ENCODE measurements at regions not wholly inside any gene's neighbourhood (a gene's known extent, or its start where the extent isn't known, plus 50 kb on each side); places are given as distances from the start of the nearest gene placed in this dataset.

DNA sequence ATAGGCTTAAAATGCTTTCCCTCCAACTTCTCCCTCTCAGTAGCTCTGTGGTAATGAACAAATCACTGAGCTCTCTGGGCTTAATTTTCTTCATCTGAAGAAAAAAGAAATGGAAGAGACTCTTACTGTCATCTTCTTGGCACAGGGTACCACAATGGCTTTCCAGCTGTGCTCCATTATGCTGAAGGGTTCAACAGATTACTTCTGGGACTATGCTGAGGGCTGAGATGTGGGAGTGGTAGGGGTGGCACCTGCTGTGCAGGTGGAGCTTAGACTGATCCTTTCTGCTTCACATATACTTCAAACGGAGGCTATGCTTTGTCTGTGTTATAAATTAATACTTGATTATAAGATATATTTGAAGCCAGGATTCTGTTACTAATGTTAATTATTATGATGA, 840.2 kb upstream of the C9orf72 start (continued):
- TF ChIP-seq TCF7L2 (IDR thresholded peaks at IDR 0.05; ENCODE audit: borderline replicate concordance, extremely low read depth, insufficient read depth, insufficient read length), result no peak
- TF ChIP-seq, protein P1, sequence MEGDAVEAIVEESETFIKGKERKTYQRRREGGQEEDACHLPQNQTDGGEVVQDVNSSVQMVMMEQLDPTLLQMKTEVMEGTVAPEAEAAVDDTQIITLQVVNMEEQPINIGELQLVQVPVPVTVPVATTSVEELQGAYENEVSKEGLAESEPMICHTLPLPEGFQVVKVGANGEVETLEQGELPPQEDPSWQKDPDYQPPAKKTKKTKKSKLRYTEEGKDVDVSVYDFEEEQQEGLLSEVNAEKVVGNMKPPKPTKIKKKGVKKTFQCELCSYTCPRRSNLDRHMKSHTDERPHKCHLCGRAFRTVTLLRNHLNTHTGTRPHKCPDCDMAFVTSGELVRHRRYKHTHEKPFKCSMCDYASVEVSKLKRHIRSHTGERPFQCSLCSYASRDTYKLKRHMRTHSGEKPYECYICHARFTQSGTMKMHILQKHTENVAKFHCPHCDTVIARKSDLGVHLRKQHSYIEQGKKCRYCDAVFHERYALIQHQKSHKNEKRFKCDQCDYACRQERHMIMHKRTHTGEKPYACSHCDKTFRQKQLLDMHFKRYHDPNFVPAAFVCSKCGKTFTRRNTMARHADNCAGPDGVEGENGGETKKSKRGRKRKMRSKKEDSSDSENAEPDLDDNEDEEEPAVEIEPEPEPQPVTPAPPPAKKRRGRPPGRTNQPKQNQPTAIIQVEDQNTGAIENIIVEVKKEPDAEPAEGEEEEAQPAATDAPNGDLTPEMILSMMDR (IDR thresholded peaks at IDR 0.05 in 2 of 3, conservative IDR thresholded peaks at IDR 0.05 in 1 of 3; ENCODE audit: borderline replicate concordance in 1 of 3, insufficient read depth in 1 of 3, low read depth in 2 of 3, low read length in 2 of 3), result no peak

DNA sequence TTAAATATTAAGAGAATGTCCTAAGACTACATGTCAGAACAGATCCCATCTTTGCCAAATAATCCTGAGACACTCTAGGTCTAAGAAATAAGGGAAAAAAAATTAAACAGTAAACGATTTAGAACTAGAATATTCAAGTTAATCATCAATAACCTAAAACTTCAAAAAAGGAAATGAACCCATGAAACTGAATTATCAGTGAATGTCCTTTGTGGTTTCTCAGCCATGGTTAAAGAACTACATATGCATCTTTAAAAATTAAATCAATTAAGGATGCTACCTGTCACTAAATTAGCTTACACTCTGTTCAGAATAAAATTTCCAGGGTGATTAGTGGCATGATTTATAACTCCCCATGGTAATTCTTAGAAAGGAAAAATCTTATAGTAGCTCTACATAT, 850.0 kb upstream of the C9orf72 start:
- intact Hi-C loops (cut with micrococcal nuclease), result no loop called here
- peaks cover 0 to 9% of the 10 kb centered on the region in 2 experiments; a peak in 2 of 4 replicates for H3K9me3 ChIP-seq (ENCODE audit: control insufficient read depth in 1 of 2, insufficient read depth in 1 of 2, low read depth in 1 of 2, low read length in 2 of 2)
- DNase-seq (ENCODE audit: low read depth, low spot score) (no peak), ATAC-seq (no peak)
- no peaks in the 10 kb centered on the region for H3K9me2 ChIP-seq (ENCODE audit: insufficient read depth)
- POLR2A ChIA-PET, result no interaction called here
- H3K27me3 ChIP-seq (ENCODE audit: insufficient read depth, low read length), result no peaks in the 10 kb centered on the region
- no peak overlapping the region for H3K4me3 ChIP-seq (replicated peaks in 1 of 2; ENCODE audit: low read depth in 1 of 2, low read length in 2 of 2)
- no peak overlapping the region for H3K4me2 ChIP-seq (ENCODE audit: low read length)
- RAD21 ChIA-PET (ENCODE audit: low non-redundant PET in 1 of 2, low total read pairs in 2 of 2, uncharacterized antibody in 2 of 2, unreplicated experiment in 2 of 2), result no interaction called here
- H3K4me1 ChIP-seq (ENCODE audit: control insufficient read depth in 1 of 2, insufficient read depth in 2 of 2, low read length in 2 of 2), result no peaks in the 10 kb centered on the region
- TF ChIP-seq, protein P2, sequence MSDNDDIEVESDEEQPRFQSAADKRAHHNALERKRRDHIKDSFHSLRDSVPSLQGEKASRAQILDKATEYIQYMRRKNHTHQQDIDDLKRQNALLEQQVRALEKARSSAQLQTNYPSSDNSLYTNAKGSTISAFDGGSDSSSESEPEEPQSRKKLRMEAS (IDR thresholded peaks at IDR 0.05), result no peak
- TF ChIP-seq EZH2phosphoT487 (IDR thresholded peaks at IDR 0.05; ENCODE audit: borderline replicate concordance) (no peak), FOSL1 (IDR thresholded peaks at IDR 0.05; ENCODE audit: low read depth) (no peak), ELF1 (IDR thresholded peaks at IDR 0.05; ENCODE audit: borderline replicate concordance, low read depth) (no peak), ZNF274 (IDR thresholded peaks at IDR 0.05; ENCODE audit: low read depth, low read length) (no peak), RAD21 (IDR thresholded peaks at IDR 0.05; ENCODE audit: low read depth) (no peak), SP1 (IDR thresholded peaks at IDR 0.05; ENCODE audit: low read depth) (no peak), POLR2AphosphoS5 (IDR thresholded peaks at IDR 0.05; ENCODE audit: low read depth, low read length) (no peak), SRF (IDR thresholded peaks at IDR 0.05; ENCODE audit: low read depth) (no peak)
- TF ChIP-seq, protein P3, sequence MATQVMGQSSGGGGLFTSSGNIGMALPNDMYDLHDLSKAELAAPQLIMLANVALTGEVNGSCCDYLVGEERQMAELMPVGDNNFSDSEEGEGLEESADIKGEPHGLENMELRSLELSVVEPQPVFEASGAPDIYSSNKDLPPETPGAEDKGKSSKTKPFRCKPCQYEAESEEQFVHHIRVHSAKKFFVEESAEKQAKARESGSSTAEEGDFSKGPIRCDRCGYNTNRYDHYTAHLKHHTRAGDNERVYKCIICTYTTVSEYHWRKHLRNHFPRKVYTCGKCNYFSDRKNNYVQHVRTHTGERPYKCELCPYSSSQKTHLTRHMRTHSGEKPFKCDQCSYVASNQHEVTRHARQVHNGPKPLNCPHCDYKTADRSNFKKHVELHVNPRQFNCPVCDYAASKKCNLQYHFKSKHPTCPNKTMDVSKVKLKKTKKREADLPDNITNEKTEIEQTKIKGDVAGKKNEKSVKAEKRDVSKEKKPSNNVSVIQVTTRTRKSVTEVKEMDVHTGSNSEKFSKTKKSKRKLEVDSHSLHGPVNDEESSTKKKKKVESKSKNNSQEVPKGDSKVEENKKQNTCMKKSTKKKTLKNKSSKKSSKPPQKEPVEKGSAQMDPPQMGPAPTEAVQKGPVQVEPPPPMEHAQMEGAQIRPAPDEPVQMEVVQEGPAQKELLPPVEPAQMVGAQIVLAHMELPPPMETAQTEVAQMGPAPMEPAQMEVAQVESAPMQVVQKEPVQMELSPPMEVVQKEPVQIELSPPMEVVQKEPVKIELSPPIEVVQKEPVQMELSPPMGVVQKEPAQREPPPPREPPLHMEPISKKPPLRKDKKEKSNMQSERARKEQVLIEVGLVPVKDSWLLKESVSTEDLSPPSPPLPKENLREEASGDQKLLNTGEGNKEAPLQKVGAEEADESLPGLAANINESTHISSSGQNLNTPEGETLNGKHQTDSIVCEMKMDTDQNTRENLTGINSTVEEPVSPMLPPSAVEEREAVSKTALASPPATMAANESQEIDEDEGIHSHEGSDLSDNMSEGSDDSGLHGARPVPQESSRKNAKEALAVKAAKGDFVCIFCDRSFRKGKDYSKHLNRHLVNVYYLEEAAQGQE (IDR thresholded peaks at IDR 0.05; ENCODE audit: low read depth), result no peak
- TF ChIP-seq, protein P4, sequence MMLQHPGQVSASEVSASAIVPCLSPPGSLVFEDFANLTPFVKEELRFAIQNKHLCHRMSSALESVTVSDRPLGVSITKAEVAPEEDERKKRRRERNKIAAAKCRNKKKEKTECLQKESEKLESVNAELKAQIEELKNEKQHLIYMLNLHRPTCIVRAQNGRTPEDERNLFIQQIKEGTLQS (IDR thresholded peaks at IDR 0.05), result no peak
- no peaks in the 10 kb centered on the region for H3K79me2 ChIP-seq (ENCODE audit: insufficient read depth, low read length)
- no peak overlapping the region for H3K27ac ChIP-seq (ENCODE audit: low read depth, low read length)
- no peak overlapping the region for H3K9ac ChIP-seq (ENCODE audit: low read length)
- H4K20me1 ChIP-seq (ENCODE audit: insufficient read depth), result no peaks in the 10 kb centered on the region
- H3K36me3 ChIP-seq (ENCODE audit: control insufficient read depth in 1 of 2, insufficient read depth in 2 of 2, low read length in 2 of 2), result no peaks in the 10 kb centered on the region
- CTCF ChIA-PET, result no interaction called here
- H2AFZ ChIP-seq (ENCODE audit: low read depth, low read length, poor library complexity, severe bottlenecking), result no peak overlapping the region
- no TSS peak for BruUV-seq (replicated peaks)
